ENCODE measurements at regions not wholly inside any gene's neighbourhood (a gene's known extent, or its start where the extent isn't known, plus 50 kb on each side); places are given as distances from the start of the nearest gene placed in this dataset.
A peak's percentile ranks its signal among the peaks of the same experiment; 100 is the strongest.

- DNase-seq (ENCODE audit: low spot score): no peak
Measured at GRCh38 chr18:6609666-6610264, 119.8 kb upstream of the ARHGAP28 start.

GRCh38 chr18:6610466-6610865 lies 119.0 kb upstream of the ARHGAP28 start:
- no peak for DNase-seq (ENCODE audit: low spot score)

- no peak for DNase-seq (ENCODE audit: low spot score)
Measured at GRCh38 chr18:6613581-6613980, 115.9 kb upstream of the ARHGAP28 start.

- no peak for DNase-seq (ENCODE audit: low spot score)
Measured at GRCh38 chr18:6614952-6615351, 114.6 kb upstream of the ARHGAP28 start.

GRCh38 chr18:6616981-6617380 lies 112.5 kb upstream of the ARHGAP28 start:
- no peak for DNase-seq (ENCODE audit: low spot score)

- no peak for DNase-seq (ENCODE audit: low spot score)
Measured at GRCh38 chr18:6621437-6621836, 108.1 kb upstream of the ARHGAP28 start.

- no peak for DNase-seq (ENCODE audit: low spot score)
Measured at GRCh38 chr18:6623278-6623677, 106.2 kb upstream of the ARHGAP28 start.

GRCh38 chr18:6624271-6624660 lies 105.2 kb upstream of the ARHGAP28 start:
- DNase-seq (ENCODE audit: low spot score): peak; percentile 73

- peak; percentile 35 for DNase-seq (ENCODE audit: low spot score)
Measured at GRCh38 chr18:6624661-6625311, 104.7 kb upstream of the ARHGAP28 start.

GRCh38 chr18:6625481-6625880 lies 104.0 kb upstream of the ARHGAP28 start:
- no peak for DNase-seq (ENCODE audit: low spot score)

GRCh38 chr18:6626457-6626856 lies 103.1 kb upstream of the ARHGAP28 start:
- no peak for DNase-seq (ENCODE audit: low spot score)

- DNase-seq (ENCODE audit: low spot score): peak; percentile 8
Measured at GRCh38 chr18:6627645-6628044, 101.9 kb upstream of the ARHGAP28 start.

GRCh38 chr18:6628187-6628586 lies 101.3 kb upstream of the ARHGAP28 start:
- DNase-seq (ENCODE audit: low spot score): no peak

GRCh38 chr18:6629635-6630140 lies 99.8 kb upstream of the ARHGAP28 start:
- peak; percentile 4 for DNase-seq (ENCODE audit: low spot score)

GRCh38 chr18:6633310-6633709 lies 96.2 kb upstream of the ARHGAP28 start:
- no peak for DNase-seq (ENCODE audit: low spot score)

- DNase-seq (ENCODE audit: low spot score): no peak
Measured at GRCh38 chr18:6636091-6636490, 93.4 kb upstream of the ARHGAP28 start.

GRCh38 chr18:6638447-6638846 lies 91.1 kb upstream of the ARHGAP28 start:
- no peak for DNase-seq (ENCODE audit: low spot score)

- no peak for DNase-seq (ENCODE audit: low spot score)
Measured at GRCh38 chr18:6639305-6639704, 90.2 kb upstream of the ARHGAP28 start.

- no peak for DNase-seq (ENCODE audit: low spot score)
Measured at GRCh38 chr18:6644836-6645627, 84.5 kb upstream of the ARHGAP28 start.

GRCh38 chr18:6646801-6647200 lies 82.7 kb upstream of the ARHGAP28 start:
- DNase-seq (ENCODE audit: low spot score): no peak

- DNase-seq (ENCODE audit: low spot score): no peak
Measured at GRCh38 chr18:6648581-6648980, 80.9 kb upstream of the ARHGAP28 start.

GRCh38 chr18:6649421-6650126 lies 79.9 kb upstream of the ARHGAP28 start:
- no peak for DNase-seq (ENCODE audit: low spot score)
